Dedifferentiated amniotic fluid mesenchymal stem cell (primary cell): ENCODE measurements at regions not wholly inside any gene's neighbourhood (a gene's known extent, or its start where the extent isn't known, plus 50 kb on each side); places are given as distances from the start of the nearest gene placed in this dataset.
"Not testable (repeated sequence)": the region's sequence is repeated elsewhere in the genome, so short reads cannot be mapped to it uniquely, and the experiment has no call there.

Experiments used
- DNase-seq: peaks from one replicate; pipeline ENCODE4 v3.0.0-alpha.2; 2016; ENCODE audit errors: extremely low spot score

- DNase-seq: no peak
Measured at GRCh38 chr15:70525551-70525950, 237.8 kb downstream of the UACA start.

GRCh38 chr15:70524470-70524869 lies 238.9 kb downstream of the UACA start:
- no peak for DNase-seq

DNA sequence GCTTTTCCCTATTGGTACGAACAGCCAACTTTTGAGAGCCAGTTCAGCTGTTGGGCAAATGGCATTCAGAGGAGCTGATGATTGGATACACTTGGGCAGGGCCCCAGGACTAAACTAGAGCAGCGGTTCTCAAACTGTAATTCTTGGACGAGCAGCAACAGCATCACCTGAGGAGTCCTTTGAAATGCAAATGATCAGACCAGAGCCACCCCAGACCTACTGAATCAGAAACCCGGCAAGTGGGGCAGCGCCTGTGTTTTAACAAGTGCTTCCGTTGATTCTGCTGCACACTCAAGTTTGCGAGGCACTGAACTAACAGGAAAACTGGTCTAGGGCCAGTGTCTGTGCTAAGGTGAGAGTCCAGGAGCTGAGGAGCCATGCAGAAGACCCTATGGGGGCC lies 239.7 kb downstream of the UACA start:
- DNase-seq: no peak

DNA sequence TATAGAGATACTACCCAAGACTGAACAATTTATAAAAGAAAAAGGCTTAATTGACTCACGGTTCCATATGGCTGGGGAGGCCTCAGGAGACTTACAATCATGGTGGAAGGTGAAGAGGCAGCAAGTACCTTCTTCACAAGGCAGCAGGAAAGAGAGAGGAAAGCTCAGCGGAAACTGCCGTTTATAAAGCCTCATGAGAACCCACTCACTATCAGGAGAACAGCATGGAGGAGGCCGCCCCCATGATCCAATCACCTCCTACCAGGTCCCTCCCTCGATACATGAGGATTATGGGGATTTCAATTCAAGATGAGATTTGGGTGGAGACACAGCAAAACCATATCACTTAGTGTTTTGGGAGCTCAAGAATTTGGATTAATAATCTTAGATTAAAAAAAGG lies 240.2 kb downstream of the UACA start:
- DNase-seq: no peak

DNA sequence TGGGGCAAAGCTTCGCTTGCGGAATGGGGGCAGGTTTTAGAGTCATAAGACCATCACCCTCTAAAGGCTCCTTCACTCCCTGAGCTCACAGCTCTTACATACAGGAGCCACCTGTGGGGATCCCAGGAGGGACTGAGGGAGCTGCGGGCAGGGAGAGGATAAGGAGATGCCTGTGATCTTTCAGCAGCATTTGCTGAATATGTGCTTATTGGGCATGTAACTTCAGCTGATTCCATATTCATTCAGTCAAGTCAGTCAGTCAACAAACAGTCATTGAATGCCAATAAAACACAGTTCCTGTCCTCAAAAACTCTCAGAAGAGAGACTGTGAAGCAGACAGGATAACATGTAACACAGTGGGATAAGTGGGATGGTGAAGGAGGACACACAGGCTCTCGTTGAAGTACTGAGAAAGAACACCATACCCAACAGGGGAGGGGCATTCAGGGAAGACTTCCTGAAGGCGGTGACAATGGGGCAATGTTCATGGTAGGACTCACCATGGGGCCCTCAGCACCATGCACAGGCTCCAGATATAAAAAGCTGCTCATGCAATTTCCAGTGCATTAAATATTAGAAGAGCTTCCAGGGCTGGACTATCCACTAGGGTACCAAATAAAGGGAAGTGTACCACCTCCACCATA lies 240.9 kb downstream of the UACA start:
- no peak for DNase-seq

- DNase-seq: no peak
Measured at GRCh38 chr15:70521576-70522322, 241.6 kb downstream of the UACA start.

- DNase-seq: no peak
Measured at GRCh38 chr15:70519616-70520015, 243.7 kb downstream of the UACA start.

DNA sequence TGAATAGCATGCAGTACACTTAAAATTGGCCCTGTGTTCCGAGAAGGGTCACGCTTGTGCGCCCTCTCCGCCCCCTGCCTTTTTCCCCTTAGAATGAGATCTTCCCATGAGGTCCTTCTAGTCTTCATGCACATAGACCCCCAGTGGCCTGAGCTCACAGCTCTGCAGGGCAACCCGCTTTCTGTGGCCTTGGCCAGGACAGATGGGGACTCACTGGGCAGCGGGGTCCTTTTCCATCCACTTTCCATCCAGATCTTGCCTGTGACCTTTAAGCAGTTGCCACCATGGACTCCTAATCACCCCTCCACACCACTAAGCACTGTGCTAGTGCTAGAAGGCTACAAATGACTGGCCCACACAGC lies 244.4 kb downstream of the UACA start:
- no peak for DNase-seq

DNA sequence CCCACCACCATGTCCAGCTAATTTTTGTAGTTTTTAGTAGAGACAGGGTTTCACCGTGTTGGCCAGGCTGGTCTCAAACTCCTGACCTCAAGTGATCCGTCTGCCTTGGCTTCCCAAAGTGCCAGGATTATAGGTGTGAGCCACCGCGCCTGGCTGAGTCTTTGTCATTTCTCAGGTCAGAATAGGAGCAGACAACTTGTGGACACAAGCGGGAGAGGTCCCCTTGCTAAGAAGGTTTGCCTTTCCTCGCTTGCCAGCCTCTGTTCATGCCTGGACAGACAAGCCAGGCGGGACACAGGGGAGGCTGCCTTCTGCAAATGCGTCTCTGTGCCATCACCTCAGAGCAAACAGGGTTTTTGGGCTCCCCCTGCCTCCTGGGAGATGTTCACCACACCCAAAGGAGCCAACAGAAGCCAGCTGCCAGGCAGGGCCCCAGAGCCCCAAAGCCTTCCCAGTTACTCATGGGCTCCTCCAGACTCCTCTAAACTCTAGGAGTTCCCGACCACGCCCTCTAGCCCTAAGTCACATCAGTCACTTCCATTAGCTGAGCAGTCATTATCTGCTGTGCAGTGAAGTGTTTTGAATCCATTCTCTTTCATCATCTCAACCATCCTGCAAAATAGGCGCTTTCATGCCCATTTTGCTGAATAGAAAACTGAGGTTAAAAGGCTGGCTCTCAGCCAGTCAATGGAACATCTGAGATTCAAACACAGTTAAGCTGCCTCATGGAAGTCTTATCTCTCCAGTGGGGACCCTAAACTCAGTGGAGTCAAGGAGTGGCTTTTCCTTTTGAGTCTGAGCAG lies 245.0 kb downstream of the UACA start:
- no peak for DNase-seq

- no peak for DNase-seq
Measured at GRCh38 chr15:70517194-70517590, 246.2 kb downstream of the UACA start.

GRCh38 chr15:70516408-70517193 lies 246.8 kb downstream of the UACA start:
- DNase-seq: no peak

GRCh38 chr15:70514251-70514650 lies 249.1 kb downstream of the UACA start:
- no peak for DNase-seq

GRCh38 chr15:70513819-70514218 lies 249.5 kb downstream of the UACA start:
- no peak for DNase-seq

DNA sequence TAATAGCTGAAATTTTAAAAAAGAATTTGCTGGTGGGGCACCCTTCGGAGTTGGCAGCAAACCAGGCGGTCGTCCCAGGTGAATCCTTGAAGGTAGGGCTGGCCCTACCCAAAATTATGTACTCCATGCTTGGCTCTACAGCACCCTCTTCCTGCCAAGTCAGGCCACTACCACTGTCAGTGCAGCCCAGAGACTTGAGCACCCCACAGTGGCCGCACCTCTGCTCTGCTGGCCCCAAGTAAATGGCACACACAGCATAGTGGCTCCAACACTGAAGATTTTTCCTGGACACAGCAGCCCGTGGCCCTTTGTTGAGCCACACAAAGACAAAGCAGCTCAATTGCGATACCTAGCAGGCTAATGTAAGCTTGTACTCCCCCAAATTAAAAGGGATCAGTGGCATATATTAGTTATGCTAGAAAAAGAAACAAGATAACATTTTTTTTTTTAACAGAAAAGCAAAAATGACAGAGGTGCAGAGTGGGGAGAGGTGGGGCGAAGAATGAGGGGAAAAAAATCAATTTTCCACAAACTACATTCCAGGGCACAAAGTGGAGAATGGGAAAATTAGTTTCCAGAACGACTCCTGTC lies 250.5 kb downstream of the UACA start:
- no peak for DNase-seq

DNA sequence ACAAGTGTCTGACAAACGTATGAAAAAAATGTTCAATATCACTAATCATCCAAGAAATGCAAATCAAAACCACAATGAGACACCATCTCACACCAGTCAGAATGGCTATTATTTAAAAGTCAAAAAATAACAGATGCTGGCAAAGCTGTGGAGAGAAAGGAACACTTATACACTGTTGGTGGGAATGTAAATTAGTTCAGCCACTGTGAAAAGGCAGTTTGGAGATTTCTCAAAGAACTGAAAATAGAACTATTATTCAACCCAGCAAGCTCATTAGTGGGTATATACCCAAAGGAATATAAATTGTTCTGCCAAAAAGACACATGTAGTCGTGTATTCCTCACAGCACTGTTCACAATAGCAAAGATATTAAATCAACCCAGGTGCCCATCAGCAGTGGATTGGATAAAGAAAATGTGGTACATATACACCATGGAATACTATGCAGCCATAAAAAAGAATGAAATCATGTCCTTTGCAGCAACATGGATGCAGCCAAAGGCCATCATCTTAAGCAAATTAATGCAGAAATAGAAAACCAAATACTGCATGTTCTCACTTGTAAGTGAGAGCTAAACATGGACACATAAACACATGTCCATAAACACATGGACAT lies 251.3 kb downstream of the UACA start:
- not testable (repeated sequence) for DNase-seq

- no peak for DNase-seq
Measured at GRCh38 chr15:70510433-70510832, 252.9 kb downstream of the UACA start.

GRCh38 chr15:70509731-70510143 lies 253.6 kb downstream of the UACA start:
- no peak for DNase-seq

DNA sequence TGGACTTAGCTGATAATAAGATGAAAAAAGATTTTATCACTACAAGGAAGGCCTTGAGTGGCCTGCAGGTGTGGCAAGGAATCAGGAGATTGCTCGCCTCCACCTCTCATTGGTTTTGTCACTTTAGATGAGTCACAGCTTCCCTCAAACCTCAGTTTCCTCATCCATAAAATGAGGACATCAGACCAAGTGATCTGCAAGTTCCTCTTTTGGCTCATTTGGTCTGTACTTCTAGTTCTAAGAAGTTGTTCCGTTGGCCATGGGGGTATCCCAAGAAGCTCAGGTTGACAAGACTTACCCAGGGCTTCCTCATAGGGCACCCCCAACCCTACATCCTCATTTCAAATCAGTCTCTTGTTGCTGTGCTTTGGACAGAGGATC lies 254.1 kb downstream of the UACA start:
- no peak for DNase-seq

GRCh38 chr15:70508561-70509281 lies 254.6 kb downstream of the UACA start:
- DNase-seq: peak; percentile 70

DNA sequence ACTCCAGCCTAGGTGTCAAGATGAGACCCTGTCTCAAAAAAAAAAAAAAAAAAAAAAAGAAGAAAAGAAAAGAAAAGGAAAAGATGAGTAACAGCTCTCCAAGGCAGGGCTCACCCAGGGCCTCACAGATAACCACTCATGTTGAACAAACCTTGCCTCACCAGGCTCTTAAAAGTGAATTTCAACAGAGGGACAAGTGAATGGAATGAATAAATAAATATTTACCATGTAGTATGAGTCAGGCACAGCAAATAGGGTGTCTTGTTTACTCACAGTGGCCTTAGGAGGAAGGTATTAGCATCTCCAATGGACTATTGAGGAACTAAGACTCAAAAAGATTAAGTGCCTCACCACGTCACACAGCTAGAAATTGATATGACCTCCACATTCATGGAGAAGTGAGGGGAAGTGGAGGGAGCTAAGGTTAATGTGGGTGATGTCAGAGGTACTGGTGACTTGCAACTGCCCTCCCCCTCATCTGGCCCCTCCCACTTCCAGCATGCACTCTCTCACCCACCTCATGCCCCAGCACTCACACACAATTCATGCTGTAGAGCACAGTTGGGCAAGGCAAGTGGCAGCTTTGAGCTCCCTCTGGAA lies 255.5 kb downstream of the UACA start:
- no peak for DNase-seq
